HG03469 (cell line): ENCODE measurements at regions not wholly inside any gene's neighbourhood (a gene's known extent, or its start where the extent isn't known, plus 50 kb on each side); places are given as distances from the start of the nearest gene placed in this dataset.
"Not testable (repeated sequence)": the region's sequence is repeated elsewhere in the genome, so short reads cannot be mapped to it uniquely, and the experiment has no call there.

Experiments
- ATAC-seq: cut with Tn5 transposase; IDR thresholded peaks from one replicate; pipeline ENCODE4 v1.9.1; 2021; ENCODE audit warnings: mild to moderate bottlenecking, moderate library complexity, moderate number of reproducible peaks; ENCODE audit not compliant: unreplicated experiment

- no peak for ATAC-seq
Measured at GRCh38 chr2:150066490-150066889, 421.0 kb downstream of the RND3 start.

- ATAC-seq, result no peak
Measured at GRCh38 chr2:150063931-150064548, 423.4 kb downstream of the RND3 start.

GRCh38 chr2:150063432-150063889 lies 424.0 kb downstream of the RND3 start:
- no peak for ATAC-seq

- ATAC-seq, result no peak
Measured at GRCh38 chr2:150062416-150062815, 425.1 kb downstream of the RND3 start.

- no peak for ATAC-seq
Measured at GRCh38 chr2:150060341-150060740, 427.1 kb downstream of the RND3 start.

GRCh38 chr2:150059676-150060075 lies 427.8 kb downstream of the RND3 start:
- not testable (repeated sequence) for ATAC-seq

- no peak for ATAC-seq
Measured at GRCh38 chr2:150052457-150052856, 435.0 kb downstream of the RND3 start.

GRCh38 chr2:150051004-150051403 lies 436.5 kb downstream of the RND3 start:
- no peak for ATAC-seq

- no peak for ATAC-seq
Measured at GRCh38 chr2:150050036-150050435, 437.4 kb downstream of the RND3 start.

GRCh38 chr2:150047620-150048222 lies 439.7 kb downstream of the RND3 start:
- ATAC-seq, result no peak

GRCh38 chr2:150046810-150047209 lies 440.7 kb downstream of the RND3 start:
- no peak for ATAC-seq

GRCh38 chr2:150046211-150046610 lies 441.3 kb downstream of the RND3 start:
- no peak for ATAC-seq

GRCh38 chr2:150045601-150046000 lies 441.9 kb downstream of the RND3 start:
- ATAC-seq, result no peak

GRCh38 chr2:150043172-150043500 lies 444.3 kb downstream of the RND3 start:
- ATAC-seq, result no peak

- no peak for ATAC-seq
Measured at GRCh38 chr2:150042500-150043171, 444.8 kb downstream of the RND3 start.

- ATAC-seq, result no peak
Measured at GRCh38 chr2:150041722-150042425, 445.6 kb downstream of the RND3 start.

GRCh38 chr2:150036622-150037021 lies 449.0 kb upstream of the MMADHC start:
- no peak for ATAC-seq

GRCh38 chr2:150034665-150035064 lies 447.1 kb upstream of the MMADHC start:
- no peak for ATAC-seq

GRCh38 chr2:150030436-150031190 lies 443.0 kb upstream of the MMADHC start:
- ATAC-seq, result no peak

GRCh38 chr2:150028322-150028721 lies 440.7 kb upstream of the MMADHC start:
- no peak for ATAC-seq

GRCh38 chr2:150027164-150027563 lies 439.6 kb upstream of the MMADHC start:
- ATAC-seq, result no peak
